HCT116 (cell line): ENCODE measurements at regions not wholly inside any gene's neighbourhood (a gene's known extent, or its start where the extent isn't known, plus 50 kb on each side); places are given as distances from the start of the nearest gene placed in this dataset.

Experiments
- ATAC-seq: fragments of 200-7000 bp; cut with Tn5 transposase; 2 replicates; pipeline ENCODE4 v1.9.1; 2020; ENCODE audit warnings: mild to moderate bottlenecking, moderate library complexity
- BruUV-seq: library from RNA; stranded (reverse); fragments of 400-500 nt; replicated peaks from 2 replicates; lab custom pipeline; 2021; lab: Mats Ljungman, UMichigan
- CTCF ChIA-PET: fragments of 300-600 bp; sonication (Branson Sonifier 250); formaldehyde crosslinking; loops from one replicate; lab custom pipeline; 2021; ENCODE audit warnings: antibody characterized with exemption; lab: Charles Lee
- POLR2A ChIA-PET: fragments of 300-600, 350-600 bp; sonication (Branson Sonifier 250); formaldehyde crosslinking; loops from one replicate; lab custom pipeline; 2021; ENCODE audit warnings: antibody characterized with exemption; lab: Charles Lee
- RAD21 ChIA-PET, 2 experiments: fragments of 300-600 bp; sonication (Branson Sonifier 250); formaldehyde crosslinking; loops; one replicate each; lab custom pipeline; 2023; ENCODE audit warnings: low total read pairs in 2 of 2; ENCODE audit not compliant: uncharacterized antibody in 2 of 2, unreplicated experiment in 2 of 2, low non-redundant PET in 1 of 2; lab: Charles Lee
- DNase-seq: peaks from one replicate; pipeline ENCODE4 v3.0.0-alpha.2; 2010; ENCODE audit warnings: low read depth, low spot score
- H2AFZ ChIP-seq: fragments of 200-600 bp; shearing (Covaris generic), sonication (generic); 2 replicates; pipeline ENCODE4 v1.6.1; 2017; ENCODE audit warnings: low read depth, mixed run types, mixed read lengths, antibody characterized with exemption, low read length; ENCODE audit not compliant: poor library complexity, severe bottlenecking
- H3K27ac ChIP-seq: 2 replicates; pipeline ENCODE4 v1.5.1; 2012; ENCODE audit warnings: low read depth, low read length
- H3K27me3 ChIP-seq: fragments of 200-600 bp; sonication (generic); 2 replicates; pipeline ENCODE4 v1.6.1; 2016; ENCODE audit warnings: mixed run types, low read length, mixed read lengths; ENCODE audit not compliant: insufficient read depth
- H3K36me3 ChIP-seq, 2 experiments: fragments of 200-500 bp in 1 of 2; fragments of 200-600 bp in 1 of 2; sonication (Bioruptor generic) in 1 of 2; sonication (generic) in 1 of 2; 2 replicates each; pipeline versions ENCODE4 v1.5.1 to v1.6.1; 2014 to 2016; ENCODE audit warnings: low read length in 2 of 2, inconsistent platforms in 1 of 2, mixed read lengths in 1 of 2, mixed run types in 1 of 2; ENCODE audit not compliant: insufficient read depth in 2 of 2, control insufficient read depth in 1 of 2
- H3K4me1 ChIP-seq, 2 experiments: fragments of 200-600 bp in 1 of 2; sonication (generic) in 1 of 2; 2 replicates each; pipeline versions ENCODE4 v1.5.1 to v1.6.1; 2012 to 2017; ENCODE audit warnings: low read length in 2 of 2, inconsistent platforms in 1 of 2, mild to moderate bottlenecking in 1 of 2, mixed read lengths in 1 of 2, mixed run types in 1 of 2, moderate library complexity in 1 of 2; ENCODE audit not compliant: insufficient read depth in 2 of 2, control insufficient read depth in 1 of 2
- H3K4me2 ChIP-seq: fragments of 200-600 bp; sonication (generic); 2 replicates; pipeline ENCODE4 v1.6.1; 2017; ENCODE audit warnings: mixed run types, low read length, mixed read lengths
- H3K4me3 ChIP-seq, 2 experiments: fragments of 200-600 bp in 1 of 2; sonication (generic) in 1 of 2; replicated peaks in 1 of 2; 2 replicates each; pipeline ENCODE4 v1.5.1; 2011 to 2016; ENCODE audit warnings: low read length in 2 of 2, control low read depth in 1 of 2, low read depth in 1 of 2, mild to moderate bottlenecking in 1 of 2, mixed read lengths in 1 of 2, mixed run types in 1 of 2
- H3K79me2 ChIP-seq: fragments of 200-600 bp; sonication (generic); 2 replicates; pipeline ENCODE4 v1.6.1; 2017; ENCODE audit warnings: mild to moderate bottlenecking, mixed run types, low read length, moderate library complexity, mixed read lengths; ENCODE audit not compliant: insufficient read depth
- H3K9ac ChIP-seq: fragments of 200-600 bp; sonication (generic); 2 replicates; pipeline ENCODE4 v1.6.1; 2016; ENCODE audit warnings: low read length, mixed read lengths
- H3K9me2 ChIP-seq: fragments of 200-600 bp; sonication (generic), shearing (Covaris generic); 2 replicates; pipeline ENCODE4 v1.6.1; 2017; ENCODE audit warnings: mixed run types, mild to moderate bottlenecking, moderate library complexity; ENCODE audit not compliant: insufficient read depth
- H3K9me3 ChIP-seq, 2 experiments: fragments of 200-500 bp in 1 of 2; fragments of 200-600 bp in 1 of 2; sonication (Bioruptor generic) in 1 of 2; sonication (generic) in 1 of 2; 2 replicates each; pipeline ENCODE4 v1.6.1; 2014 to 2017; ENCODE audit warnings: low read length in 2 of 2, mixed read lengths in 2 of 2, inconsistent platforms in 1 of 2, low read depth in 1 of 2, mild to moderate bottlenecking in 1 of 2, mixed run types in 1 of 2, moderate library complexity in 1 of 2; ENCODE audit not compliant: control insufficient read depth in 1 of 2, insufficient read depth in 1 of 2
- H4K20me1 ChIP-seq: fragments of 200-600 bp; sonication (generic), shearing (Covaris generic); 2 replicates; pipeline ENCODE4 v1.6.1; 2017; ENCODE audit warnings: mixed run types, mild to moderate bottlenecking, moderate library complexity; ENCODE audit not compliant: insufficient read depth
- ATF3 ChIP-seq: IDR thresholded peaks from 2 replicates; pipeline ENCODE4 v1.6.1; 2012
- CBX3 ChIP-seq: IDR thresholded peaks from 2 replicates; pipeline ENCODE4 v1.6.1; 2012; ENCODE audit warnings: low read depth
- CEBPB ChIP-seq: IDR thresholded peaks from 2 replicates; pipeline ENCODE4 v1.6.1; 2012; ENCODE audit warnings: low read depth
- EGR1 ChIP-seq: IDR thresholded peaks from 2 replicates; pipeline ENCODE4 v1.6.1; 2012; ENCODE audit warnings: low read depth
- EZH2phosphoT487 ChIP-seq: fragments of 200-600 bp; IDR thresholded peaks from 2 replicates; pipeline ENCODE4 v1.6.1; 2018; ENCODE audit warnings: antibody characterized with exemption, borderline replicate concordance
- JUND ChIP-seq: IDR thresholded peaks from 2 replicates; pipeline ENCODE4 v1.6.1; 2012
- MAX ChIP-seq: IDR thresholded peaks from 2 replicates; pipeline ENCODE4 v1.6.1; 2012
- POLR2A ChIP-seq: IDR thresholded peaks from 2 replicates; pipeline ENCODE4 v1.7.0; 2011; ENCODE audit warnings: borderline replicate concordance; ENCODE audit not compliant: insufficient read depth, insufficient read length; ENCODE audit errors: extremely low read depth
- RAD21 ChIP-seq: IDR thresholded peaks from 2 replicates; pipeline ENCODE4 v1.6.1; 2012; ENCODE audit warnings: low read depth, mild to moderate bottlenecking
- SIN3A ChIP-seq: IDR thresholded peaks from 2 replicates; pipeline ENCODE4 v1.6.1; 2012; ENCODE audit warnings: low read depth
- SP1 ChIP-seq: IDR thresholded peaks from 2 replicates; pipeline ENCODE4 v1.6.1; 2012; ENCODE audit warnings: low read depth
- SRF ChIP-seq: IDR thresholded peaks from 2 replicates; pipeline ENCODE4 v1.6.1; 2012; ENCODE audit warnings: low read depth
- TCF7L2 ChIP-seq: IDR thresholded peaks from 2 replicates; pipeline ENCODE4 v1.7.0; 2011; ENCODE audit warnings: borderline replicate concordance, inconsistent platforms; ENCODE audit not compliant: insufficient read depth, insufficient read length; ENCODE audit errors: extremely low read depth
- YY1 ChIP-seq: IDR thresholded peaks from 2 replicates; pipeline ENCODE4 v1.6.1; 2011; ENCODE audit warnings: low read length, low read depth, moderate library complexity, mild to moderate bottlenecking; ENCODE audit not compliant: insufficient replicate concordance; ENCODE audit errors: extremely low read depth
- ZFX ChIP-seq: fragments of 450-650 bp; IDR thresholded peaks from 2 replicates; pipeline ENCODE4 v1.6.1; 2017
- intact Hi-C: fragments of 100-400 bp; cut with micrococcal nuclease; formaldehyde crosslinking; loops from 2 replicates; pipeline ENCODE4 v1.10.0; 2022

- BruUV-seq: no TSS peak
- intact Hi-C loops: no loop called here
- H3K4me2 ChIP-seq: no peak overlapping the region
- no peaks in the 10 kb centered on the region for H3K4me1 ChIP-seq
- H3K9me2 ChIP-seq: no peaks in the 10 kb centered on the region
- DNase-seq: no peak
- no peak overlapping the region for H3K9ac ChIP-seq
- ATAC-seq: no peak
- no peak for TF ChIP-seq YY1
- no peak for TF ChIP-seq POLR2A
- TF ChIP-seq SRF: no peak
- no peak for TF ChIP-seq ZFX
- no peak for TF ChIP-seq CBX3
- no peak for TF ChIP-seq EZH2phosphoT487
- no peak for TF ChIP-seq RAD21
- no peak for TF ChIP-seq SP1
- no peak for TF ChIP-seq EGR1
- no peak for TF ChIP-seq JUND
- H3K79me2 ChIP-seq: no peaks in the 10 kb centered on the region
- no peaks in the 10 kb centered on the region for H3K36me3 ChIP-seq
- H3K27ac ChIP-seq: no peak overlapping the region
- ChIA-PET CTCF (no interaction called here), RAD21 (no interaction called here), POLR2A (no interaction called here)
- no peak overlapping the region for H2AFZ ChIP-seq
- H3K4me3 ChIP-seq: no peak overlapping the region
- no peaks in the 10 kb centered on the region for H4K20me1 ChIP-seq
- H3K9me3 ChIP-seq: no peaks in the 10 kb centered on the region
- peaks cover 11% of the 10 kb centered on the region; the same call in 1 of the 2 replicates for H3K27me3 ChIP-seq
Observed at GRCh38 chr1:4048921-4049320, 148.8 kb upstream of the C1orf174 start.

- peaks cover 3% of the 10 kb centered on the region; the same call in 1 of the 2 replicates for H3K27me3 ChIP-seq
- intact Hi-C loops: no loop called here
- no peak overlapping the region for H3K27ac ChIP-seq
- H3K79me2 ChIP-seq: no peaks in the 10 kb centered on the region
- TF ChIP-seq TCF7L2 (no peak), SRF (no peak), RAD21 (no peak), ATF3 (no peak), MAX (no peak), SIN3A (no peak), CEBPB (no peak), CBX3 (no peak)
- H3K4me3 ChIP-seq: no peak overlapping the region
- ATAC-seq: no peak
- POLR2A ChIA-PET: no interaction called here
- H3K9me3 ChIP-seq: no peaks in the 10 kb centered on the region
- H3K36me3 ChIP-seq: no peaks in the 10 kb centered on the region
- H3K4me2 ChIP-seq: no peak overlapping the region
- H3K9ac ChIP-seq: no peak overlapping the region
- BruUV-seq: no TSS peak
- RAD21 ChIA-PET: no interaction called here
- DNase-seq: no peak
- H3K4me1 ChIP-seq: no peaks in the 10 kb centered on the region
- H3K9me2 ChIP-seq: no peaks in the 10 kb centered on the region
- no peak overlapping the region for H2AFZ ChIP-seq
- CTCF ChIA-PET: no interaction called here
- H4K20me1 ChIP-seq: no peaks in the 10 kb centered on the region
Observed at GRCh38 chr1:4050998-4051397, 150.9 kb upstream of the C1orf174 start.
